ENCODE measurements at regions not wholly inside any gene's neighbourhood (a gene's known extent, or its start where the extent isn't known, plus 50 kb on each side); places are given as distances from the start of the nearest gene placed in this dataset.

DNA sequence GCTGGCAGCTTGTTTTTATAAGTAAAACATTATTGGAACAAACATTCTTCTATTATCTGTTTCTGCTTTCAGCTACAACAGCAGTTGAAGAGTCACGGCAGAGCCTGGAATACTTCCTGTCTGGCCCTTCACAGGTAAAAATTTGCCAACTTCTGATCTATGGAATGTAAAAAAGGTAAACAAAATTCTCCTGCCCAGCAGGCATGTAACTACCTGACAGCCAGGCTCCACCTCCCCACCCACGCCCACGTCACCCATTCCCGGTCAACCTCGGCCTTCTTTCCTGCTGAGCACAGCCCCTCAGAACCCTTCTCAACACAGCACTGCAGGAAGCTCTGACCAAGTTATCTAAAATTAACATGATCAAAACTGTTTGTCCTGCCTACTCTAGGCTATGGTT, 166.0 kb downstream of the DLL1 start:
- ATAC-seq (ENCODE audit: low FRiP score in 2 of 2), result peak in 1 of 2 donors; percentile 17
- TF ChIP-seq POLR2A (IDR thresholded peaks at IDR 0.05) (no peak), EP300 (IDR thresholded peaks at IDR 0.05) (no peak), POLR2AphosphoS5 (IDR thresholded peaks at IDR 0.05) (no peak)
- TF ChIP-seq, protein P1, sequence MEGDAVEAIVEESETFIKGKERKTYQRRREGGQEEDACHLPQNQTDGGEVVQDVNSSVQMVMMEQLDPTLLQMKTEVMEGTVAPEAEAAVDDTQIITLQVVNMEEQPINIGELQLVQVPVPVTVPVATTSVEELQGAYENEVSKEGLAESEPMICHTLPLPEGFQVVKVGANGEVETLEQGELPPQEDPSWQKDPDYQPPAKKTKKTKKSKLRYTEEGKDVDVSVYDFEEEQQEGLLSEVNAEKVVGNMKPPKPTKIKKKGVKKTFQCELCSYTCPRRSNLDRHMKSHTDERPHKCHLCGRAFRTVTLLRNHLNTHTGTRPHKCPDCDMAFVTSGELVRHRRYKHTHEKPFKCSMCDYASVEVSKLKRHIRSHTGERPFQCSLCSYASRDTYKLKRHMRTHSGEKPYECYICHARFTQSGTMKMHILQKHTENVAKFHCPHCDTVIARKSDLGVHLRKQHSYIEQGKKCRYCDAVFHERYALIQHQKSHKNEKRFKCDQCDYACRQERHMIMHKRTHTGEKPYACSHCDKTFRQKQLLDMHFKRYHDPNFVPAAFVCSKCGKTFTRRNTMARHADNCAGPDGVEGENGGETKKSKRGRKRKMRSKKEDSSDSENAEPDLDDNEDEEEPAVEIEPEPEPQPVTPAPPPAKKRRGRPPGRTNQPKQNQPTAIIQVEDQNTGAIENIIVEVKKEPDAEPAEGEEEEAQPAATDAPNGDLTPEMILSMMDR (IDR thresholded peaks at IDR 0.05), result no peak
- WGBS, 2 donors, result 53 to 61% methylated on average over 5 of the region's 5 CpGs

GRCh38 chr6:170124150-170124549, 166.7 kb downstream of the DLL1 start:
- peaks cover 16 to 27% (median 19%) of the 10 kb centered on the region in 4 donors for H3K9me3 ChIP-seq
- H3K27me3 ChIP-seq, result no peaks in the 10 kb centered on the region
- no peaks in the 10 kb centered on the region for H3K36me3 ChIP-seq
- 92 to 94% methylated on average over 2 of the region's 2 CpGs for WGBS, 2 donors
- DNase-seq (no peak), ATAC-seq (ENCODE audit: low FRiP score in 2 of 2) (no peak)
- no peak for TF ChIP-seq POLR2AphosphoS5 (IDR thresholded peaks at IDR 0.05)
- no peak for TF ChIP-seq POLR2A (IDR thresholded peaks at IDR 0.05)
- TF ChIP-seq, protein P1 (IDR thresholded peaks at IDR 0.05), result no peak
- TF ChIP-seq EP300 (IDR thresholded peaks at IDR 0.05), result no peak
- H3K4me3 ChIP-seq, result no peak overlapping the region
- no peak overlapping the region for H3K27ac ChIP-seq
- H3K4me1 ChIP-seq, result peaks cover 0 to 18% (median 4%) of the 10 kb centered on the region in 4 donors

More for the DNA sequence above, 166.0 kb downstream of the DLL1 start:
- no peak overlapping the region for H3K4me3 ChIP-seq
- peaks cover 0 to 25% (median 10%) of the 10 kb centered on the region in 4 donors for H3K4me1 ChIP-seq
- peak; percentile 28 to 45 for DNase-seq
- H3K36me3 ChIP-seq, result no peaks in the 10 kb centered on the region
- peaks cover 12 to 20% (median 14%) of the 10 kb centered on the region in 4 donors for H3K9me3 ChIP-seq
- no peak overlapping the region for H3K27ac ChIP-seq
- H3K27me3 ChIP-seq, result no peaks in the 10 kb centered on the region

DNA sequence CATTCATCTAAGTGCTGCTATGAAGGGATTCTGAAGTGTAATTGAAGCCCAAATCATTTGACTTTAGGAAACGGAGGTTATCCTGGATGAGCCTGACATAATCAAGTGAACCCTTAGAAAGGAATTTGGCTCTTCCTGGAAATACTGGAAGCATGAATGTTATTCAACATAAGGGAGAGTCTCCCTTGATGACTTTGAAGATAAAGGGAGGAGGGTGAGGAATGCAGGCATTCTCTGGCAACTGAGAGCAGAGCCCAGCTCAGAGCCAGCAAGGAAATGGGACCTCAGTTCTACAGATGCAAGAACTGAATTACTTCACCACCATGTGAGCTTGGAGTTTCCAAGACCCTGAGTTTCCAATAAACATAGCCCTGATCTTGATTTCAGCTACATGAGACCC, 168.2 kb downstream of the DLL1 start:
- ATAC-seq (ENCODE audit: low FRiP score in 2 of 2), result no peak
- no peak for TF ChIP-seq POLR2A (IDR thresholded peaks at IDR 0.05)
- TF ChIP-seq, protein P1 (IDR thresholded peaks at IDR 0.05), result no peak
- H3K36me3 ChIP-seq, result no peaks in the 10 kb centered on the region

DNA sequence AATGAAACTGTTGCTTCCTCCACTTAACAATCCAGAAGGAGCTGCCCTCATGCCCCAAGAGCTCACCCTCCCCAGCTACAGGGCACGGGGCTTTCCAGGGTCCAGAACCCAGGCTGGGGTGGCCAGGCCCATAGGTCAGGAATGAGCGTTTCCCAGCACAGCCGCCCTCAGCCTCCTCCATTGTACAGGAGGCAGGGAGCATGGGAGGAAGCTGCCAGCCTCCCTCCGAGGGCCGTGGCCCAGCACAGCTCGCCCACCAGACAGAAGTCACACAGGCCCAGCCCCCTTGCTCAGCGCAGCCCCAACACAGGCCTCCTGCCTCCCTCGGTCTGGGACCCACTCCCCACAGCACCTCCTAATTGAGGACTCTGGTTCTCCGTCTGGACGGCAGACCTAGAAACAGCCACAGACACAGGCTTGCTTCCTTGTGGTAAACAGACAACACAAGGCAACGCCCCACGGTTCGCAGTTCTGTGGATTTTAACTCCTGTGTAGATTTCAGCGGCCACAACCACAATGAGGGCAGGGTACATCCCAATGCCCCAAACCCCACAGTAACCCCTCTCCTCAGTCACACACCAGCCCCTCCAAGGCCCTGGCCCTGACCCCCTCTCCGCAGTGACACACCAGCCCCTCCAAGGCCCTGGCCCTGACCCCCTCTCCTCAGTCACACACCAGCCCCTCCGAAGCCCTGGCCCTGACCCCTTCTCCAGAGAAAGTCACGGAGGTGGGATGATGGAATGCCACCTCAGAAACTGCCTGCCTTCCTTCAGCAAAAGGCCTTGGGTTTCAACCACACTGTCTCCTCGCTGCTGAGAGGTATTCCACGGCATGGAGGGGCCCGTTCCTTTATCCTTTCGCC, 173.5 kb downstream of the DLL1 start:
- 82 to 85% methylated on average over 15 to 21 of the region's 21 CpGs for WGBS, 2 donors
- peaks cover 16 to 28% (median 20%) of the 10 kb centered on the region in 4 donors for H3K9me3 ChIP-seq
- peak; percentile 19 to 48 for DNase-seq
- ATAC-seq (ENCODE audit: low FRiP score in 2 of 2), result peak; percentile 23 to 57
- no peak overlapping the region for H3K4me3 ChIP-seq
- TF ChIP-seq, protein P1 (IDR thresholded peaks at IDR 0.05), result no peak
- no peak for TF ChIP-seq POLR2AphosphoS5 (IDR thresholded peaks at IDR 0.05)
- TF ChIP-seq EP300 (IDR thresholded peaks at IDR 0.05), result no peak
- TF ChIP-seq POLR2A (IDR thresholded peaks at IDR 0.05), result no peak
- H3K27me3 ChIP-seq, result no peaks in the 10 kb centered on the region
- H3K36me3 ChIP-seq, result no peaks in the 10 kb centered on the region
- H3K4me1 ChIP-seq, result peaks cover 0 to 7% (median 0%) of the 10 kb centered on the region in 4 donors
- no peak overlapping the region for H3K27ac ChIP-seq

More for the DNA sequence above, 168.2 kb downstream of the DLL1 start:
- Histone ChIP-seq H3K9me3 (peaks cover 16 to 28% (median 20%) of the 10 kb centered on the region in 4 donors), H3K4me1 (peaks cover 0 to 15% (median 4%) of the 10 kb centered on the region in 4 donors), H3K4me3 (no peak overlapping the region), H3K27me3 (no peaks in the 10 kb centered on the region), H3K27ac (peak overlapping the region in 1 of 4 donors; percentile 6)
- WGBS, 2 donors, result 38 to 45% methylated on average over 1 of the region's 1 CpG
- DNase-seq, result peak in 1 of 2 donors; percentile 19

All from upper lobe of left lung (tissue), 6 donors.